Esophagus squamous epithelium (tissue), 4 donors: ENCODE measurements at regions not wholly inside any gene's neighbourhood (a gene's known extent, or its start where the extent isn't known, plus 50 kb on each side); places are given as distances from the start of the nearest gene placed in this dataset.

Experiments
- POLR2A ChIP-seq, 4 donors: fragments of 450-650 bp; IDR thresholded peaks; one replicate each; pipeline ENCODE4 v1.6.1; 2017; ENCODE audit warnings: antibody characterized with exemption in 4 of 4, mild to moderate bottlenecking in 4 of 4, moderate library complexity in 3 of 4
- TF ChIP-seq, protein P1 (sequence below), 6 experiments: fragments of 450-650 bp in 4 of 6; fragments of 200-600 bp in 2 of 6; sonication (generic) in 2 of 6; IDR thresholded peaks; one replicate each; pipeline ENCODE4 v1.5.1; 2016 to 2019; ENCODE audit warnings: antibody characterized with exemption in 6 of 6, mild to moderate bottlenecking in 4 of 6, moderate library complexity in 4 of 6

DNA sequence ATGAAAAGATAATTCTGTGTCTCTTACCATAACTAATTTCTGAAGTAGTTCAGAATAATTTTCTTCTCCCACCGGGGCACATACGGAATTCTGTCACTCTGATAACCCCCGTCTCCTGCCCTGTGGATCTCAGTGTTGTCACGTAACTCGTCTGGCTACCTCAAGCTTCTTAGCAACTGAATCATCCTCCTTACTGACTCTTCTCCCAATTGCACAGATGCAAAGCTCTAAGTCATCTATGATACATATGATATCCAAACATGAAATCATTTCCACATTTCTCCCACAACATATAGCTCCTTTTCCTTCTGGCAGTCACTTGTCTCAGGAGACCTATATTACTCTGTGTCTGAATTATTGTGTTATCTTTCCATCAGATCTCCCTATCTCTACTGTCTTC, 1043.1 kb upstream of the TENM3 start:
- TF ChIP-seq, protein P1, sequence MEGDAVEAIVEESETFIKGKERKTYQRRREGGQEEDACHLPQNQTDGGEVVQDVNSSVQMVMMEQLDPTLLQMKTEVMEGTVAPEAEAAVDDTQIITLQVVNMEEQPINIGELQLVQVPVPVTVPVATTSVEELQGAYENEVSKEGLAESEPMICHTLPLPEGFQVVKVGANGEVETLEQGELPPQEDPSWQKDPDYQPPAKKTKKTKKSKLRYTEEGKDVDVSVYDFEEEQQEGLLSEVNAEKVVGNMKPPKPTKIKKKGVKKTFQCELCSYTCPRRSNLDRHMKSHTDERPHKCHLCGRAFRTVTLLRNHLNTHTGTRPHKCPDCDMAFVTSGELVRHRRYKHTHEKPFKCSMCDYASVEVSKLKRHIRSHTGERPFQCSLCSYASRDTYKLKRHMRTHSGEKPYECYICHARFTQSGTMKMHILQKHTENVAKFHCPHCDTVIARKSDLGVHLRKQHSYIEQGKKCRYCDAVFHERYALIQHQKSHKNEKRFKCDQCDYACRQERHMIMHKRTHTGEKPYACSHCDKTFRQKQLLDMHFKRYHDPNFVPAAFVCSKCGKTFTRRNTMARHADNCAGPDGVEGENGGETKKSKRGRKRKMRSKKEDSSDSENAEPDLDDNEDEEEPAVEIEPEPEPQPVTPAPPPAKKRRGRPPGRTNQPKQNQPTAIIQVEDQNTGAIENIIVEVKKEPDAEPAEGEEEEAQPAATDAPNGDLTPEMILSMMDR (IDR thresholded peaks at IDR 0.05) = no peak
- TF ChIP-seq POLR2A (IDR thresholded peaks at IDR 0.05) = no peak
